ENCODE measurements at regions not wholly inside any gene's neighbourhood (a gene's known extent, or its start where the extent isn't known, plus 50 kb on each side); places are given as distances from the start of the nearest gene placed in this dataset.

DNA sequence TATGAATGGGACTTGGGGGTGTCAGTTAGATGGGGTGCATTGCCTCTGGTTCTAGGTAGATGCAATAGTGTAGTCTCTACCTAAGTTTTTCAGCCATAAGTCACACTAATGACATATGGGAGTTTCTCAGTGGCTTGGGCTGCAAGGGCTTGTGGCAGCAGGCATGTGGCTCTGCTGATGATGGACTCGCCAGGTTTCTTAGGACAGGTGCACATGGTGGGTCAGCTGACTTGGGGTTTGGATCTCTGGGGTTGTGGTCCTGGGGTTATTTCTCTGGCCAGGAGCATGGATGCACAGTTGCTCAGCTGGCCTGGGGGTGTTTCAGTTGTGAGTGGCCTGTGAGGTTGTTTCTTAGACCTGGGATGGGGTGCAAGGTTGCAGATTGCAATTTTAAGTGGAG lies 120.0 kb upstream of the DCBLD2 start:
- CTCF ChIA-PET = no interaction called here
- BruUV-seq (replicated peaks) = no TSS peak
- H3K27me3 Mint-ChIP-seq (ENCODE audit: insufficient read depth, unreplicated experiment) = peaks cover 8% of the 10 kb centered on the region
- no peaks in the 10 kb centered on the region for H3K9me3 Mint-ChIP-seq (ENCODE audit: unreplicated experiment)
- POLR2A ChIA-PET = no interaction called here
- H3K9me3 ChIP-seq = no peaks in the 10 kb centered on the region
- no peaks in the 10 kb centered on the region for H3K4me1 Mint-ChIP-seq (ENCODE audit: low read depth, unreplicated experiment)
- no peaks in the 10 kb centered on the region for H3K36me3 ChIP-seq (ENCODE audit: control insufficient read depth, insufficient read depth, low read length)
- intact Hi-C loops (cut with micrococcal nuclease; ENCODE audit: unreplicated experiment) = loop anchor here (10.0 kb wide), 3 partner anchors 63 to 513 kb away; no protein-coding TSS in a partner anchor
- H3K27me3 ChIP-seq (replicated peaks; ENCODE audit: control insufficient read depth, insufficient read depth, low read length) = no peaks in the 10 kb centered on the region
- no peaks in the 10 kb centered on the region for H3K36me3 Mint-ChIP-seq (ENCODE audit: insufficient read depth, unreplicated experiment)
- DNase-seq = no peak
- H3K4me1 ChIP-seq = no peaks in the 10 kb centered on the region
- no peak overlapping the region for H3K4me3 ChIP-seq (ENCODE audit: low read depth, low read length)
- TF ChIP-seq, protein P1, sequence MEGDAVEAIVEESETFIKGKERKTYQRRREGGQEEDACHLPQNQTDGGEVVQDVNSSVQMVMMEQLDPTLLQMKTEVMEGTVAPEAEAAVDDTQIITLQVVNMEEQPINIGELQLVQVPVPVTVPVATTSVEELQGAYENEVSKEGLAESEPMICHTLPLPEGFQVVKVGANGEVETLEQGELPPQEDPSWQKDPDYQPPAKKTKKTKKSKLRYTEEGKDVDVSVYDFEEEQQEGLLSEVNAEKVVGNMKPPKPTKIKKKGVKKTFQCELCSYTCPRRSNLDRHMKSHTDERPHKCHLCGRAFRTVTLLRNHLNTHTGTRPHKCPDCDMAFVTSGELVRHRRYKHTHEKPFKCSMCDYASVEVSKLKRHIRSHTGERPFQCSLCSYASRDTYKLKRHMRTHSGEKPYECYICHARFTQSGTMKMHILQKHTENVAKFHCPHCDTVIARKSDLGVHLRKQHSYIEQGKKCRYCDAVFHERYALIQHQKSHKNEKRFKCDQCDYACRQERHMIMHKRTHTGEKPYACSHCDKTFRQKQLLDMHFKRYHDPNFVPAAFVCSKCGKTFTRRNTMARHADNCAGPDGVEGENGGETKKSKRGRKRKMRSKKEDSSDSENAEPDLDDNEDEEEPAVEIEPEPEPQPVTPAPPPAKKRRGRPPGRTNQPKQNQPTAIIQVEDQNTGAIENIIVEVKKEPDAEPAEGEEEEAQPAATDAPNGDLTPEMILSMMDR (IDR thresholded peaks at IDR 0.05; ENCODE audit: insufficient read depth in 1 of 2, low read depth in 1 of 2, low read length in 1 of 2, severe bottlenecking in 1 of 2, unreplicated experiment in 1 of 2) = no peak
- H3K27ac Mint-ChIP-seq (ENCODE audit: unreplicated experiment) = no peak overlapping the region
- H3K4me3 Mint-ChIP-seq (ENCODE audit: unreplicated experiment) = no peak overlapping the region

DNA sequence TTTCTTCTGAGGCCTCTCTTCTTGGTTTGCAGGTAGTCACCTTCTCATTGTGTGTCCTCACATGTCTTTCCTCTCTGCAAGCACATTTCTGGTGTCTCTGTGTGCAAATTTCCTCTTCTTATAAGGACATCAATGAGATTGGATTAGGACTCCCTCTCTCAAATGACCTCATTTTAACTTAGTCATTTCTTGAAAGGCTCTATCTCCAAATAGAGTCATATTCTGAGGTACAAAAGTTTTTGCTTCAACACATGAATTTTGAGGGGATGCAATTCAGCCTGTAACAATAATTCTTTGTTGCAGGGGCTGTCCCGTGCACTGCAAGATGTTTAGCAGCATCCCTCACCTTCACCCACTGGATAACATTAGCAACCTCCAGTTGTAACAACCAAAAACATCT lies 115.0 kb upstream of the DCBLD2 start:
- Histone ChIP-seq H3K4me3 (ENCODE audit: low read depth, low read length) (no peak overlapping the region), H3K9me3 (no peaks in the 10 kb centered on the region), H3K36me3 (ENCODE audit: control insufficient read depth, insufficient read depth, low read length) (no peaks in the 10 kb centered on the region), H3K4me1 (no peaks in the 10 kb centered on the region), H3K27me3 (replicated peaks; ENCODE audit: control insufficient read depth, insufficient read depth, low read length) (no peaks in the 10 kb centered on the region)
- no peaks in the 10 kb centered on the region for H3K4me1 Mint-ChIP-seq (ENCODE audit: low read depth, unreplicated experiment)
- BruUV-seq (replicated peaks) = no TSS peak
- H3K27me3 Mint-ChIP-seq (ENCODE audit: insufficient read depth, unreplicated experiment) = peaks cover 12% of the 10 kb centered on the region
- no peaks in the 10 kb centered on the region for H3K9me3 Mint-ChIP-seq (ENCODE audit: unreplicated experiment)
- TF ChIP-seq, protein P1 (IDR thresholded peaks at IDR 0.05; ENCODE audit: insufficient read depth in 1 of 2, low read depth in 1 of 2, low read length in 1 of 2, severe bottlenecking in 1 of 2, unreplicated experiment in 1 of 2) = no peak
- POLR2A ChIA-PET = no interaction called here
- CTCF ChIA-PET = no interaction called here
- no peaks in the 10 kb centered on the region for H3K36me3 Mint-ChIP-seq (ENCODE audit: insufficient read depth, unreplicated experiment)
- no peak overlapping the region for H3K27ac Mint-ChIP-seq (ENCODE audit: unreplicated experiment)
- H3K4me3 Mint-ChIP-seq (ENCODE audit: unreplicated experiment) = no peak overlapping the region
- no peak for DNase-seq
- intact Hi-C loops (cut with micrococcal nuclease; ENCODE audit: unreplicated experiment) = no loop called here

GRCh38 chr3:99013777-99014315 lies 112.4 kb upstream of the DCBLD2 start:
- peaks cover 16% of the 10 kb centered on the region for H3K27me3 Mint-ChIP-seq (ENCODE audit: insufficient read depth, unreplicated experiment)

More at GRCh38 chr3:99013777-99014315, 112.4 kb upstream of the DCBLD2 start:
- Histone ChIP-seq H3K4me3 (ENCODE audit: low read depth, low read length) (no peak overlapping the region), H3K36me3 (ENCODE audit: control insufficient read depth, insufficient read depth, low read length) (no peaks in the 10 kb centered on the region), H3K27me3 (replicated peaks; ENCODE audit: control insufficient read depth, insufficient read depth, low read length) (no peaks in the 10 kb centered on the region), H3K9me3 (no peaks in the 10 kb centered on the region), H3K4me1 (no peaks in the 10 kb centered on the region)
- intact Hi-C loops (cut with micrococcal nuclease; ENCODE audit: unreplicated experiment) = no loop called here
- BruUV-seq (replicated peaks) = no TSS peak
- CTCF ChIA-PET = no interaction called here
- H3K36me3 Mint-ChIP-seq (ENCODE audit: insufficient read depth, unreplicated experiment) = no peaks in the 10 kb centered on the region
- TF ChIP-seq, protein P1 (IDR thresholded peaks at IDR 0.05; ENCODE audit: insufficient read depth in 1 of 2, low read depth in 1 of 2, low read length in 1 of 2, severe bottlenecking in 1 of 2, unreplicated experiment in 1 of 2) = no peak
- H3K9me3 Mint-ChIP-seq (ENCODE audit: unreplicated experiment) = no peaks in the 10 kb centered on the region
- H3K4me1 Mint-ChIP-seq (ENCODE audit: low read depth, unreplicated experiment) = no peaks in the 10 kb centered on the region
- H3K4me3 Mint-ChIP-seq (ENCODE audit: unreplicated experiment) = no peak overlapping the region
- no peak overlapping the region for H3K27ac Mint-ChIP-seq (ENCODE audit: unreplicated experiment)
- no peak for DNase-seq
- POLR2A ChIA-PET = no interaction called here

All from Caco-2 (cell line).